Thyroid gland (tissue), 4 donors: ENCODE measurements at regions not wholly inside any gene's neighbourhood (a gene's known extent, or its start where the extent isn't known, plus 50 kb on each side); places are given as distances from the start of the nearest gene placed in this dataset.

Source experiments
- CTCF ChIP-seq, 6 experiments: fragments of 200-600 bp in 3 of 6; fragments of 450-650 bp in 3 of 6; sonication (generic) in 3 of 6; IDR thresholded peaks; one replicate each; pipeline ENCODE4 v1.5.1; 2016 to 2019; ENCODE audit warnings: antibody characterized with exemption in 6 of 6, mild to moderate bottlenecking in 2 of 6, inconsistent platforms in 1 of 6, moderate library complexity in 1 of 6
- POLR2A ChIP-seq, 2 donors: fragments of 450-650 bp; IDR thresholded peaks; one replicate each; pipeline ENCODE4 v1.6.1; 2017; ENCODE audit warnings: antibody characterized with exemption in 2 of 2, mild to moderate bottlenecking in 2 of 2, moderate library complexity in 1 of 2

GRCh38 chr4:32243926-32244325 is 1523.8 kb downstream of the PCDH7 start:
- TF ChIP-seq POLR2A (IDR thresholded peaks at IDR 0.05) (no peak), CTCF (IDR thresholded peaks at IDR 0.05) (no peak)
